Mammary epithelial cell (primary cell): ENCODE measurements at regions not wholly inside any gene's neighbourhood (a gene's known extent, or its start where the extent isn't known, plus 50 kb on each side); places are given as distances from the start of the nearest gene placed in this dataset.

Experiments used
- EZH2 ChIP-seq: IDR thresholded peaks from 2 replicates; pipeline ENCODE4 v1.6.1; 2012; ENCODE audit warnings: low read length, inconsistent platforms, borderline replicate concordance
- TF ChIP-seq, protein P1 (sequence below), 2 donors: IDR thresholded peaks in 1 of 2; conservative IDR thresholded peaks in 1 of 2; 2 replicates each; pipeline ENCODE4 v1.5.1; 2011 to 2012; ENCODE audit warnings: inconsistent platforms in 2 of 2, low read length in 2 of 2, mild to moderate bottlenecking in 2 of 2, control low read depth in 1 of 2, low read depth in 1 of 2; ENCODE audit not compliant: insufficient read depth in 1 of 2; ENCODE audit errors: extremely low read depth in 1 of 2

DNA sequence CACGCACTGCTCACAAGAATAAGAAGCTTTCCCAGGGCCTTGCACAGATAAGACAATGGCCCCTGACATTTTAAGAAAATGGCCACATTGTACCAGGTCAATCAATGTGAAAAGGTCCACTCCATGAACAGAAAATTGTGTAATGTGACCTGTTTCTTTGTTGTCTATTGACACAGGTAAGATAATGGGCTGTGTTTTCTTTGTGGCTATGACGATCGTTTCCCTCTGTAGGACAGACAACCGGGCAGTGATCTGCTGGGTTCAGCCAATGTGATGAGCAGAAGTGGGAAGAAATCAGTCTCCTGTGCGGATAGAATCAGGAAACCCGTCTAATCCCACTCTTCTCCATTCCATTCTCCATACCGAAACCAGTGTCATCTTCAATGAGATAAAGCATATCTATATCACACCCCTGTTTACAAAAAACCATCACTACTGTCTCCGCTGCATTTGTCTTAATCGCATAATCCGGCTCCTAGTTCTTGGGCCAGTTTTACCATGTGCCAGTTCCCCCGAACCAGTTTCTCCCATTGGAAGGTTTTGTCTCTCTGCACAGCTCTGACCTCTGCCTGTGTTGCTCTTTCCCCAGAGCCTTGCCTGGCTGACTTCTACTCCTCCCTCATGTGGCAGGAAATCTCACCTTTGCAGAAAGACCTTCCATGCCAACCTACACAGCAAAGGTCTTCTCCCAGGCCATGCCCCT lies 66.9 kb upstream of the ATF7IP2 start:
- TF ChIP-seq, protein P1, sequence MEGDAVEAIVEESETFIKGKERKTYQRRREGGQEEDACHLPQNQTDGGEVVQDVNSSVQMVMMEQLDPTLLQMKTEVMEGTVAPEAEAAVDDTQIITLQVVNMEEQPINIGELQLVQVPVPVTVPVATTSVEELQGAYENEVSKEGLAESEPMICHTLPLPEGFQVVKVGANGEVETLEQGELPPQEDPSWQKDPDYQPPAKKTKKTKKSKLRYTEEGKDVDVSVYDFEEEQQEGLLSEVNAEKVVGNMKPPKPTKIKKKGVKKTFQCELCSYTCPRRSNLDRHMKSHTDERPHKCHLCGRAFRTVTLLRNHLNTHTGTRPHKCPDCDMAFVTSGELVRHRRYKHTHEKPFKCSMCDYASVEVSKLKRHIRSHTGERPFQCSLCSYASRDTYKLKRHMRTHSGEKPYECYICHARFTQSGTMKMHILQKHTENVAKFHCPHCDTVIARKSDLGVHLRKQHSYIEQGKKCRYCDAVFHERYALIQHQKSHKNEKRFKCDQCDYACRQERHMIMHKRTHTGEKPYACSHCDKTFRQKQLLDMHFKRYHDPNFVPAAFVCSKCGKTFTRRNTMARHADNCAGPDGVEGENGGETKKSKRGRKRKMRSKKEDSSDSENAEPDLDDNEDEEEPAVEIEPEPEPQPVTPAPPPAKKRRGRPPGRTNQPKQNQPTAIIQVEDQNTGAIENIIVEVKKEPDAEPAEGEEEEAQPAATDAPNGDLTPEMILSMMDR (conservative IDR thresholded peaks at IDR 0.05 in 1 of 2, IDR thresholded peaks at IDR 0.05 in 1 of 2; ENCODE audit: extremely low read depth in 1 of 2, insufficient read depth in 1 of 2, low read depth in 1 of 2, low read length in 2 of 2) = no peak
- no peak for TF ChIP-seq EZH2
